Epithelial cell of esophagus (primary cell): ENCODE measurements at regions not wholly inside any gene's neighbourhood (a gene's known extent, or its start where the extent isn't known, plus 50 kb on each side); places are given as distances from the start of the nearest gene placed in this dataset.

Source experiments
- DNase-seq: peaks from one replicate; pipeline ENCODE4 v3.0.0; 2010; ENCODE audit warnings: low read depth
- H3K4me3 ChIP-seq: 2 replicates; pipeline ENCODE4 v1.5.1; 2011; ENCODE audit warnings: mild to moderate bottlenecking, low read length, control low read depth
- CTCF ChIP-seq: IDR thresholded peaks from 2 replicates; pipeline ENCODE4 v1.5.1; 2011; ENCODE audit warnings: low read depth, mild to moderate bottlenecking, low read length, control low read depth, inconsistent platforms; ENCODE audit not compliant: insufficient read depth; ENCODE audit errors: missing control alignments

- H3K4me3 ChIP-seq, result no peak overlapping the region
- no peak for DNase-seq
- TF ChIP-seq CTCF, result no peak
These were observed 217.4 kb downstream of the NMUR2 start for GRCh38 chr5:152187668-152188067.

- no peak for DNase-seq
- no peak overlapping the region for H3K4me3 ChIP-seq
- no peak for TF ChIP-seq CTCF
These were observed 219.4 kb downstream of the NMUR2 start for GRCh38 chr5:152185547-152186245.

- no peak for DNase-seq
- no peak for TF ChIP-seq CTCF
- H3K4me3 ChIP-seq, result no peak overlapping the region
These were observed 220.8 kb downstream of the NMUR2 start for GRCh38 chr5:152184266-152184665.

GRCh38 chr5:152181461-152181860 is 223.6 kb downstream of the NMUR2 start:
- TF ChIP-seq CTCF, result no peak
- H3K4me3 ChIP-seq, result no peak overlapping the region
- peak; percentile 31 for DNase-seq

DNA sequence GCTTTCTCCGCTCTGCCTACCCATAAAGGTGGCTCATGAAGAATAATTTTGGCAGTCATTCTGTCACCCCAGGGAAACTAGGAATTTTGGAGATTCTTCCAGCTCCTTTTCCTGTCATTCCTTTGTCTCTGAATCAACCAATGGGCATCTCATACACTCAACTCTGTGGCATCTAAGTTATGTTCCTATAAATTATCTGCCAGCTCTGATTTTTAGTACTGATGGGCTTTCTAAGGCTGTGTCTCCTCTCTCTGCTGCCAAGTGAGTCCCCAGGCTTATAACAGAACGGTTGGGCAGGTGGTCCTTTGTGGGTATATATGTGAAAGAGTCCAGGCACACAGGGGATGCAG is 226.8 kb downstream of the NMUR2 start:
- no peak for TF ChIP-seq CTCF
- H3K4me3 ChIP-seq, result no peak overlapping the region
- DNase-seq, result no peak

GRCh38 chr5:152177626-152178349 is 227.3 kb downstream of the NMUR2 start:
- DNase-seq, result no peak
- no peak for TF ChIP-seq CTCF

DNA sequence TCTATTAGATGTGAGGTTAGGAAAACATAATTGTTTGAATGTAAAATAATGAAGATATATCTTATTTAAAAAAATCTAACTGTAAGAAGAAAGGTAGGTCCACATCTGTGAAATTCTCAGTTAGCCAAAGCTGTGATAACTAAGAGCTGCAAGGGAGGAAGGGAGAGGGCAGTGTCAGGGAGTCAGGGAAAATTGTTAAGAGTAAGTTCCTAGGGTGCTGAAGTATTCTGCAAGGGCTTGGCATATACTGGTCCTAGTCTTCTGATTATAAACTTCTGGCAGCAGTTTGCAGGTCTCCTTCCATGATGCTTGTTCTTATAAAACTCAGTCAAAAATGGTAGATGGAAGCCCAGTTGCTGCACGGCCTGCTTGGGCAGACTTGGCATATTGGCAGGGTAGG is 233.2 kb downstream of the NMUR2 start:
- TF ChIP-seq CTCF, result no peak
- no peak overlapping the region for H3K4me3 ChIP-seq
- no peak for DNase-seq

More at GRCh38 chr5:152177626-152178349, 227.3 kb downstream of the NMUR2 start:
- no peak overlapping the region for H3K4me3 ChIP-seq
